Activated CD4-positive, alpha-beta T cell treated with anti-CD3 and anti-CD28 coated beads, Interleukin-2, amount 10 ng/mL, durations not matched to agents 7 days and 5 days (primary cell): ENCODE measurements at regions not wholly inside any gene's neighbourhood (a gene's known extent, or its start where the extent isn't known, plus 50 kb on each side); places are given as distances from the start of the nearest gene placed in this dataset.
"Not testable (repeated sequence)": the region's sequence is repeated elsewhere in the genome, so short reads cannot be mapped to it uniquely, and the experiment has no call there.

Experiments
- CTCF ChIA-PET: fragments of 350-600 bp; sonication (Branson Sonifier 250); formaldehyde crosslinking; loops from one replicate; lab custom pipeline; 2021; ENCODE audit warnings: antibody characterized with exemption; lab: Charles Lee
- POLR2A ChIA-PET: fragments of 350-600 bp; sonication (Branson Sonifier 250); formaldehyde crosslinking; loops from one replicate; lab custom pipeline; 2021; ENCODE audit warnings: antibody characterized with exemption; lab: Charles Lee
- DNase-seq: peaks from one replicate; pipeline ENCODE4 v3.0.0-alpha.2; 2020
- H3K27ac Mint-ChIP-seq: one replicate; pipeline ENCODE4 v1.8.0; 2021; ENCODE audit warnings: mild to moderate bottlenecking, moderate library complexity, mixed read lengths
- H3K27me3 Mint-ChIP-seq: one replicate; pipeline ENCODE4 v1.8.0; 2021; ENCODE audit warnings: mixed read lengths
- H3K36me3 Mint-ChIP-seq: one replicate; pipeline ENCODE4 v1.8.0; 2021; ENCODE audit warnings: low read depth, mixed read lengths
- H3K4me1 Mint-ChIP-seq: one replicate; pipeline ENCODE4 v1.8.0; 2021; ENCODE audit warnings: mixed read lengths
- H3K4me3 Mint-ChIP-seq: one replicate; pipeline ENCODE4 v1.8.0; 2021; ENCODE audit warnings: mild to moderate bottlenecking, moderate library complexity, mixed read lengths
- H3K9me3 Mint-ChIP-seq: one replicate; pipeline ENCODE4 v1.8.0; 2021; ENCODE audit warnings: mixed read lengths

GRCh38 chr6:84862843-84863242 lies 98.4 kb upstream of the TBX18 start:
- Mint-ChIP-seq H3K9me3 (no peaks in the 10 kb centered on the region), H3K27ac (no peak overlapping the region), H3K4me1 (no peaks in the 10 kb centered on the region), H3K36me3 (no peaks in the 10 kb centered on the region), H3K27me3 (no peaks in the 10 kb centered on the region), H3K4me3 (no peak overlapping the region)
- ChIA-PET POLR2A (no interaction called here), CTCF (no interaction called here)
- DNase-seq: no peak

DNA sequence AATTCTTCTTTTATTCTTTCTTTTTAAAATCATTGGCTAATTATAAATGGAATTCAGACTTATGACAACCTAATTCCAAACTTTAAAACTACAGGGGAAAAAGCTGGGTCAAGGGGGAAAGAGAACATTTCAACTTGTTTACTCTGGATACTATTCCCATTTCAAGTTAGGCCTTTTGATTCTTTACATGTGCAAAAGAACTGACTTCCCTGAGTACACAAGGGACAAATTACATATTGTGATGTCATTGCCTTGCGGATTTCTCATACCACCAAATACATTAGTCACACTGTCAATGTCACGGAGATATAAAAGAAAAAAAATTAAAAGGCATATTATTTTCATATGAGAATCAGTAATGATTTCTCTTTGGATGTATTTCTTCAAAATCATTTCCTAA lies 96.5 kb upstream of the TBX18 start:
- H3K9me3 Mint-ChIP-seq: no peaks in the 10 kb centered on the region
- no peak for DNase-seq
- no peaks in the 10 kb centered on the region for H3K36me3 Mint-ChIP-seq
- CTCF ChIA-PET: no interaction called here
- H3K27ac Mint-ChIP-seq: no peak overlapping the region
- H3K4me1 Mint-ChIP-seq: no peaks in the 10 kb centered on the region
- POLR2A ChIA-PET: no interaction called here
- H3K27me3 Mint-ChIP-seq: no peaks in the 10 kb centered on the region
- no peak overlapping the region for H3K4me3 Mint-ChIP-seq

DNA sequence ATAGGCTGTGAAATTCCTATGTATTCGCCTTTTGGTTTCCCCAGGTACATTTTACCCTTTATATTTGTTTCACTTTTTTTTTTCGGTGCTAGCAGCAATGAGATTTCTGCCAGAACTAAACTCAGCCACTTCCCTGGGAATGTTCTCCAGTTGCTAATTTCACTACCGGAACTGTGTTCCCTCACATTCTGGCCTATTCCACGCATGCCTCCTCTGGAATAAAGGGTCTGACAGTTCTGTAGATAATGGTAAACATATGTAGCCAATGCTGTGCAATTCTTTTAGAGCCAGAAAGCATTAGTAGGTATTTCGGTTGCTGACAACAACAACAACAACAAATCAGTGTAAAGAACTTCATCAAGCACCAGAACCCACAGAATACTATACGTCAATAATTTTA lies 96.1 kb upstream of the TBX18 start:
- no peak for DNase-seq
- Mint-ChIP-seq H3K27ac (no peak overlapping the region), H3K4me3 (no peak overlapping the region), H3K9me3 (no peaks in the 10 kb centered on the region), H3K27me3 (no peaks in the 10 kb centered on the region), H3K4me1 (no peaks in the 10 kb centered on the region), H3K36me3 (no peaks in the 10 kb centered on the region)
- ChIA-PET CTCF (no interaction called here), POLR2A (no interaction called here)

GRCh38 chr6:84854811-84855400 lies 90.5 kb upstream of the TBX18 start:
- POLR2A ChIA-PET: no interaction called here
- H3K36me3 Mint-ChIP-seq: no peaks in the 10 kb centered on the region
- CTCF ChIA-PET: no interaction called here
- no peak overlapping the region for H3K4me3 Mint-ChIP-seq
- H3K27ac Mint-ChIP-seq: no peak overlapping the region
- no peaks in the 10 kb centered on the region for H3K9me3 Mint-ChIP-seq
- no peaks in the 10 kb centered on the region for H3K27me3 Mint-ChIP-seq
- no peak for DNase-seq
- H3K4me1 Mint-ChIP-seq: no peaks in the 10 kb centered on the region

DNA sequence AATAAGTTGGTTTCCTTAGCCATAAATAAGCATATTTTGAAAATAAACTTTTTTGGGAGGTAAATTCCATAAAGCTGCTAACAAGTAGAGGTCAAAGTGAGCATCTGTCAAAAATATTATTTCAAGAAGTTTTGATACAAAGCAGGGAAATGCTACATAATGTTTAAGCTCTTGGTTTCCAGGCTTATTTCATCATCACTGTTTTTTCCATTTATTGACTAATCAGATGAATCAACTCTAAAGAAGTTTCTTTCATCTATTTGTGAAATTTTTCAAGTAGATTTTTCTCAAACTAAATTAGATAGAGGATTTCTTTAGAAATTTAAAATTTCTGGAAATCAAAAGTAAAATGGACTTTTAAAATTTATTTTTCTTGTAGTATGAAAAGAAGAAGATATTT lies 89.5 kb upstream of the TBX18 start:
- H3K4me1 Mint-ChIP-seq: no peaks in the 10 kb centered on the region
- H3K27me3 Mint-ChIP-seq: no peaks in the 10 kb centered on the region
- no peak for DNase-seq
- POLR2A ChIA-PET: no interaction called here
- no peaks in the 10 kb centered on the region for H3K36me3 Mint-ChIP-seq
- no peak overlapping the region for H3K4me3 Mint-ChIP-seq
- no peaks in the 10 kb centered on the region for H3K9me3 Mint-ChIP-seq
- no peak overlapping the region for H3K27ac Mint-ChIP-seq
- CTCF ChIA-PET: no interaction called here

- ChIA-PET CTCF (no interaction called here), POLR2A (no interaction called here)
- no peaks in the 10 kb centered on the region for H3K36me3 Mint-ChIP-seq
- no peak overlapping the region for H3K27ac Mint-ChIP-seq
- no peaks in the 10 kb centered on the region for H3K9me3 Mint-ChIP-seq
- DNase-seq: no peak
- H3K4me1 Mint-ChIP-seq: no peaks in the 10 kb centered on the region
- H3K4me3 Mint-ChIP-seq: no peak overlapping the region
- no peaks in the 10 kb centered on the region for H3K27me3 Mint-ChIP-seq
Observed at GRCh38 chr6:84848960-84849359, 84.6 kb upstream of the TBX18 start.

DNA sequence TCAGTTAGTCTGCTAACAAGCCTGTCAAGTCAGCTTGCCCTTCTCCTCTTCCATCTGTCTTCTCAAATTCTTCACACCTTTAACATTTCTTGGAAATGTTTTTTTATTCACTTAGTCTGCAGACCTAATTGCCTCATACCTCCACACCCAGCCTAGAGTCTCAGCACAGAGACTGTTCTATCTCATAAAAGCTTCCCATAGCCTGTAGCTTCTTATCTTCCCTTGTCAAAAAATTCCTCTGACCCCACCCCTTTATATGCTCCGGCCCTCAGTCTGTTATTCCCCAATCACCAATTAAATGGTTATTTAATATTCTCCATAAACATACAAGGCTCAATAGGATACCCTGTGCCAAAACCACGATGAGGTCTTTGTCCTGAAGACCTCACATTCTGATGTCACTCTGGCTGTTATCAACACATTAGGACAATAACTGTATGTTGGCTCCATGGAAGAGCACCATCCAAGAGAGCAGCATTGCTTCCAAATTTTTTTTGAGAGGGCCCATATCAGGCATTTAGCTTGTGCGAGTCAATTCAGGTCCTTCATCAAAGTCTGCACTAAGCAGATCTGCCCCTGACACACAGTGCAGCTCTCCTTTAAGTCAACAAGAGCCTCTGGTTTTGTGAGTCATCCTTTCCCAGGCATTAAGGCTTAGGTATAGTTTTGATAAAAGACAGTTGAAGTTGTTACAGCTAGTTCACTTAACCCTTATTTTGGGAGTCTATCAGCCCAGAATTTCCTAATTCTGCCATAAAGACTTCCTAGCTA lies 83.2 kb upstream of the TBX18 start:
- no peaks in the 10 kb centered on the region for H3K4me1 Mint-ChIP-seq
- H3K36me3 Mint-ChIP-seq: no peaks in the 10 kb centered on the region
- ChIA-PET POLR2A (no interaction called here), CTCF (no interaction called here)
- H3K27me3 Mint-ChIP-seq: no peaks in the 10 kb centered on the region
- no peak overlapping the region for H3K4me3 Mint-ChIP-seq
- no peaks in the 10 kb centered on the region for H3K9me3 Mint-ChIP-seq
- H3K27ac Mint-ChIP-seq: no peak overlapping the region
- no peak for DNase-seq

- Mint-ChIP-seq H3K27ac (no peak overlapping the region), H3K36me3 (no peaks in the 10 kb centered on the region), H3K9me3 (no peaks in the 10 kb centered on the region), H3K4me1 (no peaks in the 10 kb centered on the region), H3K4me3 (no peak overlapping the region), H3K27me3 (no peaks in the 10 kb centered on the region)
- ChIA-PET CTCF (interaction anchor here (0.6 to 0.8 kb wide), 2 partner anchors 566 to 587 kb away, joined by 3 to 4 read pairs; no protein-coding TSS in a partner anchor), POLR2A (no interaction called here)
- no peak for DNase-seq
Observed at GRCh38 chr6:84842525-84843166, 78.2 kb upstream of the TBX18 start.

DNA sequence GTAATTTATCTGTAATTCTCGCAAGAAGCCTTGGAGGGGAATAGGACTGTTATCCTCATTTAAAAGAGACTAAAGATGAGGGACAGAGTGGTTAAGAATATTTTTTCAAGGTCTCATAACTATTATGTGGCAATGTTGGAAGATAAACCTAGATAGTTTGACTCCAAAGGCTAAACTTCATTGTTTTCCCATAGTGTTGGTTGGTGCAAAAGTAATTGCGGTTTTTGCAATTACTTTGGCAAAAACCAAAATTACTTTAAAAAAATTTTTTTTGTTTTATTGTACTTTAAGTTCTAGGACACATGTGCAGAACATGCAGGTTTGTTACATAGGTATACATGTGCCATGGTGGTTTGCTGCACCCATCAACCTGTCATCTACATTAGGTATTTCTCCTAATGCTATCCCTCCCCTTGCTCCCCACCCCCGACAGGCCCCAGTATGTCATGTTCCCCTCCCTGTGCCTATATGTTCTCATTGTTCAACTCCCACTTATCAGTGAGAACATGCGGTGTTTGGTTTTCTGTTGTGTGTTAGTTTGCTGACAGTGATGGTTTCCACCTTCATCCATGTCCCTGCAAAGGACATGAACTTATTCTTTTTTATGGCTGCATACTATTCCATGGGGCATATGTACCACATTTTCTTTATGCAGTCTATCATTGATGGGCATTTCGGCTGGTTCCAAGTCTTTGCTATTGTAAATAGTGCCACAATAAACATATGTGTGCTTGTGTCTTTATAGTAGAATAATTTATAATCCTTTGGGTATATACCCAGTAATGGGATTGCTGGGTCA lies 72.9 kb upstream of the TBX18 start:
- DNase-seq, H3K4me1 Mint-ChIP-seq, POLR2A ChIA-PET, H3K9me3 Mint-ChIP-seq, H3K27me3 Mint-ChIP-seq, H3K36me3 Mint-ChIP-seq, H3K27ac Mint-ChIP-seq, H3K4me3 Mint-ChIP-seq, CTCF ChIA-PET: not testable (repeated sequence)

DNA sequence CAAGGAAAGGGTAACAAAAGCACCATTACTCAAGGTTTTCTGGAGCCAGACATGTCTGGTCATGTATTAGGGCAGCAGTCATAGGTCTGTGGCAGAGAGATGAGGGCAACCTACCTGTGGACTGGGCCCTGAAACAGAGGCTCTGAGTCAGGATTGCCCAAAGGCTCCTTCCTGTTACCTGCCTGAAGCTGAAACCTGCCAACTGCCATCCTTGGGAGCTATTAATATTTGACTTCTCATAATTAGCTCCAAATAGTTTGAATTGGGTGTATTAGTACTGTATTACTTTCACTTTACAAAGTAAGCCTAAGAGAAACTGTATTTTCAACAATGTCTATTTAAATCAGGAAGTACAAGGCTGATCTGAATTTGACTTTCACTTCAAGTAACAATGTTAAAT lies 72.0 kb upstream of the TBX18 start:
- no peaks in the 10 kb centered on the region for H3K9me3 Mint-ChIP-seq
- no peaks in the 10 kb centered on the region for H3K4me1 Mint-ChIP-seq
- POLR2A ChIA-PET: no interaction called here
- no peak overlapping the region for H3K27ac Mint-ChIP-seq
- no peak for DNase-seq
- no peak overlapping the region for H3K4me3 Mint-ChIP-seq
- no peaks in the 10 kb centered on the region for H3K27me3 Mint-ChIP-seq
- CTCF ChIA-PET: no interaction called here
- no peaks in the 10 kb centered on the region for H3K36me3 Mint-ChIP-seq

GRCh38 chr6:84835340-84835739 lies 70.9 kb upstream of the TBX18 start:
- DNase-seq: no peak
- ChIA-PET CTCF (no interaction called here), POLR2A (no interaction called here)
- Mint-ChIP-seq H3K27me3 (no peaks in the 10 kb centered on the region), H3K9me3 (no peaks in the 10 kb centered on the region), H3K36me3 (no peaks in the 10 kb centered on the region), H3K4me3 (no peak overlapping the region), H3K4me1 (no peaks in the 10 kb centered on the region), H3K27ac (no peak overlapping the region)

- DNase-seq, POLR2A ChIA-PET, H3K27me3 Mint-ChIP-seq, H3K4me1 Mint-ChIP-seq, H3K27ac Mint-ChIP-seq, H3K9me3 Mint-ChIP-seq, H3K36me3 Mint-ChIP-seq, H3K4me3 Mint-ChIP-seq, CTCF ChIA-PET: not testable (repeated sequence)
Observed at GRCh38 chr6:84831924-84832323, 67.5 kb upstream of the TBX18 start.

DNA sequence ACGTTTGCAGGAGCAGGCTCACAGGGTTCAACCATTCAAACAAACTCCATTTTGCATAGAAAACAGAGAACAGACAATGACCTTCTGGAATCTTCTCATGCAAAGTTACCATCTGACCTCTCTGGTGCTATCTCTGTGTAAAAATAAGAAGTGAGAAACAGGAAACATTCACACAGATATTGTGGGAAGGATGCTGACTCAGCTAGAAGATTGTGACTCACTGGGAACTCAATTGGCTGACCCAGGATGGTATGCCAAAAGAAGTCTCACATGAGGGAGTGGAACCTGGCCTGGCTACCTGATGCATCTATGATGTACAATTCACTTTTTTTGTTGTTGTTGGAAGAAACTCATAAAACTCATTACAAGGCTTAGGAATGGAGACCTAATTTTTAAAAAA lies 61.1 kb upstream of the TBX18 start:
- H3K4me3 Mint-ChIP-seq: no peak overlapping the region
- ChIA-PET CTCF (no interaction called here), POLR2A (no interaction called here)
- H3K27me3 Mint-ChIP-seq: no peaks in the 10 kb centered on the region
- no peak for DNase-seq
- H3K4me1 Mint-ChIP-seq: no peaks in the 10 kb centered on the region
- peaks cover 4% of the 10 kb centered on the region for H3K9me3 Mint-ChIP-seq
- no peaks in the 10 kb centered on the region for H3K36me3 Mint-ChIP-seq
- H3K27ac Mint-ChIP-seq: no peak overlapping the region
